Fibroblast of lung (primary cell): ENCODE measurements at regions not wholly inside any gene's neighbourhood (a gene's known extent, or its start where the extent isn't known, plus 50 kb on each side); places are given as distances from the start of the nearest gene placed in this dataset.

ENCODE experiments used
- EZH2 ChIP-seq: IDR thresholded peaks from 2 replicates; pipeline ENCODE4 v1.5.1; 2012; ENCODE audit warnings: low read length, control low read depth, mild to moderate bottlenecking; ENCODE audit errors: missing control alignments
- TF ChIP-seq, protein P1 (sequence below), 2 donors: IDR thresholded peaks in 1 of 2; conservative IDR thresholded peaks in 1 of 2; 1 replicate in 1 of 2; 2 replicates in 1 of 2; pipeline ENCODE4 v1.5.1; 2011 to 2012; ENCODE audit warnings: low read length in 2 of 2, control low read depth in 1 of 2, inconsistent platforms in 1 of 2, low read depth in 1 of 2, mild to moderate bottlenecking in 1 of 2

DNA sequence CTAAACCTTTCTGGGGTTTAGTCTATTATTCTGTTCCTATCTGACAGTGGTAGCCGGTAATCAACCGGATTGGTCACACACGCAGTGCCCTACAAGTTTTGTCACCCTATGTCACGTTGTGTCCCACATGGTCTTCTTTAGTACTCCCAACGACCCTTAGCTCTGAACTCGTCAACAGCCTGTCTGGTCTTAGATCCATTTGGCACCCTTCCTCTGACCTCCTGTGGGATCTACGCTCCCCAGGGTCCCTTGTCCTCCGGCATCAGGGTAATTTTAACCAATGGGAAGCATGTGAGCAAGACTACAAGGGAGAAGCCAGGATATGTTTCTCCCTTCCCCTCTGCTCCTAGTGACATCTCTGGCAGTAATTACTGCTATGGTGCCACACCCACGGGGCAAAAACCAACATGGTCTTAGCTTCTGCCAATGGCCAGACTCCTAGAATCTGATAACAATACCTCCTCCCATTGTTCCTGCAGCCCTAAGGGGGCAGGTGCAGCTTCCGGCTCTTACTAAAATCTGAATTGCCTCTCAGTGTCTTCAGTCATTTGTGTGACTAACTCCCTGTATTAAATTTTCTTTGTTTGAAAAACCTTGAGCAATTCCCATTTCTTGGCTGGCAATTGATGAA lies 56.6 kb downstream of the MAFB start:
- TF ChIP-seq, protein P1, sequence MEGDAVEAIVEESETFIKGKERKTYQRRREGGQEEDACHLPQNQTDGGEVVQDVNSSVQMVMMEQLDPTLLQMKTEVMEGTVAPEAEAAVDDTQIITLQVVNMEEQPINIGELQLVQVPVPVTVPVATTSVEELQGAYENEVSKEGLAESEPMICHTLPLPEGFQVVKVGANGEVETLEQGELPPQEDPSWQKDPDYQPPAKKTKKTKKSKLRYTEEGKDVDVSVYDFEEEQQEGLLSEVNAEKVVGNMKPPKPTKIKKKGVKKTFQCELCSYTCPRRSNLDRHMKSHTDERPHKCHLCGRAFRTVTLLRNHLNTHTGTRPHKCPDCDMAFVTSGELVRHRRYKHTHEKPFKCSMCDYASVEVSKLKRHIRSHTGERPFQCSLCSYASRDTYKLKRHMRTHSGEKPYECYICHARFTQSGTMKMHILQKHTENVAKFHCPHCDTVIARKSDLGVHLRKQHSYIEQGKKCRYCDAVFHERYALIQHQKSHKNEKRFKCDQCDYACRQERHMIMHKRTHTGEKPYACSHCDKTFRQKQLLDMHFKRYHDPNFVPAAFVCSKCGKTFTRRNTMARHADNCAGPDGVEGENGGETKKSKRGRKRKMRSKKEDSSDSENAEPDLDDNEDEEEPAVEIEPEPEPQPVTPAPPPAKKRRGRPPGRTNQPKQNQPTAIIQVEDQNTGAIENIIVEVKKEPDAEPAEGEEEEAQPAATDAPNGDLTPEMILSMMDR (conservative IDR thresholded peaks at IDR 0.05 in 1 of 2, IDR thresholded peaks at IDR 0.05 in 1 of 2; ENCODE audit: low read depth in 1 of 2, low read length in 2 of 2): no peak
- no peak for TF ChIP-seq EZH2
